NT2/D1 (cell line): ENCODE measurements at regions not wholly inside any gene's neighbourhood (a gene's known extent, or its start where the extent isn't known, plus 50 kb on each side); places are given as distances from the start of the nearest gene placed in this dataset.

Source experiments
- SUZ12 ChIP-seq: IDR thresholded peaks from 2 replicates; pipeline ENCODE4 v1.6.1; 2011; ENCODE audit not compliant: insufficient read length, insufficient read depth; ENCODE audit errors: extremely low read depth
- YY1 ChIP-seq: IDR thresholded peaks from 2 replicates; pipeline ENCODE4 v1.6.1; 2011; ENCODE audit not compliant: insufficient read length, insufficient read depth
- ZNF274 ChIP-seq: IDR thresholded peaks from 2 replicates; pipeline ENCODE4 v1.6.1; 2011; ENCODE audit warnings: mild to moderate bottlenecking, low read depth, low read length

GRCh38 chr15:58260725-58261267 lies 122.6 kb downstream of the AQP9 start:
- no peak for TF ChIP-seq SUZ12
- no peak for TF ChIP-seq YY1
- TF ChIP-seq ZNF274: no peak
